ENCODE measurements at regions not wholly inside any gene's neighbourhood (a gene's known extent, or its start where the extent isn't known, plus 50 kb on each side); places are given as distances from the start of the nearest gene placed in this dataset.

- Histone ChIP-seq H3K4me3 (ENCODE audit: low read length) (no peak overlapping the region), H3K36me3 (ENCODE audit: control insufficient read depth, insufficient read depth, low read length) (no peaks in the 10 kb centered on the region), H2AK5ac (ENCODE audit: low read length) (no peak overlapping the region), H3K9ac (ENCODE audit: low read length) (no peak overlapping the region), H4K8ac (ENCODE audit: low read depth, low read length) (no peak overlapping the region), H4K5ac (ENCODE audit: low read length) (no peak overlapping the region), H2BK120ac (ENCODE audit: low read depth, low read length) (no peak overlapping the region), H2BK5ac (ENCODE audit: low read length) (no peak overlapping the region), H3K27me3 (ENCODE audit: insufficient read depth, low read length, poor library complexity) (no peaks in the 10 kb centered on the region), H3K4ac (ENCODE audit: low read depth, low read length) (no peak overlapping the region), H2BK15ac (replicated peaks; ENCODE audit: low read depth) (no peak overlapping the region), H3K27ac (ENCODE audit: low read depth, low read length) (no peak overlapping the region), H3K56ac (ENCODE audit: low read length) (no peak overlapping the region), H3K4me2 (ENCODE audit: low read length) (no peak overlapping the region), H3K79me1 (ENCODE audit: low read length) (no peaks in the 10 kb centered on the region), H3K79me2 (ENCODE audit: control insufficient read depth, insufficient read depth, low read length) (no peaks in the 10 kb centered on the region), H3K18ac (ENCODE audit: low read length) (no peak overlapping the region), H3K23ac (ENCODE audit: low read length) (no peak overlapping the region), H3K4me1 (ENCODE audit: control insufficient read depth, low read depth, low read length) (no peaks in the 10 kb centered on the region)
- DNase-seq = no peak
Observed at GRCh38 chr14:44168566-44168965, 338.5 kb downstream of the FSCB start.

- no peak overlapping the region for H3K9ac ChIP-seq (ENCODE audit: low read length)
- no peak overlapping the region for H2BK5ac ChIP-seq (ENCODE audit: low read length)
- H3K56ac ChIP-seq (ENCODE audit: low read length) = no peak overlapping the region
- no peak overlapping the region for H3K18ac ChIP-seq (ENCODE audit: low read length)
- no peaks in the 10 kb centered on the region for H3K79me1 ChIP-seq (ENCODE audit: low read length)
- no peaks in the 10 kb centered on the region for H3K79me2 ChIP-seq (ENCODE audit: control insufficient read depth, insufficient read depth, low read length)
- H4K5ac ChIP-seq (ENCODE audit: low read length) = no peak overlapping the region
- H2AK5ac ChIP-seq (ENCODE audit: low read length) = no peak overlapping the region
- no peak overlapping the region for H3K23ac ChIP-seq (ENCODE audit: low read length)
- no peak overlapping the region for H3K4me3 ChIP-seq (ENCODE audit: low read length)
- no peak overlapping the region for H4K8ac ChIP-seq (ENCODE audit: low read depth, low read length)
- H3K4me2 ChIP-seq (ENCODE audit: low read length) = no peak overlapping the region
- H2BK120ac ChIP-seq (ENCODE audit: low read depth, low read length) = no peak overlapping the region
- no peaks in the 10 kb centered on the region for H3K36me3 ChIP-seq (ENCODE audit: control insufficient read depth, insufficient read depth, low read length)
- no CpG with 5 or more reads among the region's 2 CpGs for WGBS (ENCODE audit: extremely low coverage, insufficient coverage, low lambda C conversion rate)
- H3K27ac ChIP-seq (ENCODE audit: low read depth, low read length) = no peak overlapping the region
- DNase-seq = no peak
- H2BK15ac ChIP-seq (replicated peaks; ENCODE audit: low read depth) = no peak overlapping the region
- H3K4ac ChIP-seq (ENCODE audit: low read depth, low read length) = no peak overlapping the region
- no peaks in the 10 kb centered on the region for H3K27me3 ChIP-seq (ENCODE audit: insufficient read depth, low read length, poor library complexity)
- H3K4me1 ChIP-seq (ENCODE audit: control insufficient read depth, low read depth, low read length) = no peaks in the 10 kb centered on the region
Observed at GRCh38 chr14:44166611-44167010, 340.5 kb downstream of the FSCB start.

- no CpG with 5 or more reads among the region's 3 CpGs for WGBS (ENCODE audit: extremely low coverage, insufficient coverage, low lambda C conversion rate)
- Histone ChIP-seq H3K4me3 (ENCODE audit: low read length) (no peak overlapping the region), H3K36me3 (ENCODE audit: control insufficient read depth, insufficient read depth, low read length) (no peaks in the 10 kb centered on the region)
Observed at GRCh38 chr14:44165936-44166335, 341.1 kb downstream of the FSCB start.

GRCh38 chr14:44165286-44165685 is 341.8 kb downstream of the FSCB start:
- H4K5ac ChIP-seq (ENCODE audit: low read length) = no peak overlapping the region
- no peaks in the 10 kb centered on the region for H3K4me1 ChIP-seq (ENCODE audit: control insufficient read depth, low read depth, low read length)
- H3K56ac ChIP-seq (ENCODE audit: low read length) = no peak overlapping the region
- H2BK120ac ChIP-seq (ENCODE audit: low read depth, low read length) = no peak overlapping the region
- H3K79me2 ChIP-seq (ENCODE audit: control insufficient read depth, insufficient read depth, low read length) = no peaks in the 10 kb centered on the region
- no peaks in the 10 kb centered on the region for H3K27me3 ChIP-seq (ENCODE audit: insufficient read depth, low read length, poor library complexity)
- H2AK5ac ChIP-seq (ENCODE audit: low read length) = no peak overlapping the region
- H4K8ac ChIP-seq (ENCODE audit: low read depth, low read length) = no peak overlapping the region
- no peak overlapping the region for H3K27ac ChIP-seq (ENCODE audit: low read depth, low read length)
- H3K36me3 ChIP-seq (ENCODE audit: control insufficient read depth, insufficient read depth, low read length) = no peaks in the 10 kb centered on the region
- H3K23ac ChIP-seq (ENCODE audit: low read length) = no peak overlapping the region
- H3K18ac ChIP-seq (ENCODE audit: low read length) = no peak overlapping the region
- no peak for DNase-seq
- no peak overlapping the region for H2BK5ac ChIP-seq (ENCODE audit: low read length)
- H3K4ac ChIP-seq (ENCODE audit: low read depth, low read length) = no peak overlapping the region
- no peak overlapping the region for H3K4me2 ChIP-seq (ENCODE audit: low read length)
- WGBS (ENCODE audit: extremely low coverage, insufficient coverage, low lambda C conversion rate) = no CpG with 5 or more reads among the region's 1 CpG
- H3K9ac ChIP-seq (ENCODE audit: low read length) = no peak overlapping the region
- H3K79me1 ChIP-seq (ENCODE audit: low read length) = no peaks in the 10 kb centered on the region
- no peak overlapping the region for H2BK15ac ChIP-seq (replicated peaks; ENCODE audit: low read depth)
- no peak overlapping the region for H3K4me3 ChIP-seq (ENCODE audit: low read length)

More at GRCh38 chr14:44165936-44166335, 341.1 kb downstream of the FSCB start:
- Histone ChIP-seq H3K18ac (ENCODE audit: low read length) (no peak overlapping the region), H4K8ac (ENCODE audit: low read depth, low read length) (no peak overlapping the region), H4K5ac (ENCODE audit: low read length) (no peak overlapping the region), H3K79me1 (ENCODE audit: low read length) (no peaks in the 10 kb centered on the region), H3K4me1 (ENCODE audit: control insufficient read depth, low read depth, low read length) (no peaks in the 10 kb centered on the region), H3K27ac (ENCODE audit: low read depth, low read length) (no peak overlapping the region), H3K79me2 (ENCODE audit: control insufficient read depth, insufficient read depth, low read length) (no peaks in the 10 kb centered on the region), H3K9ac (ENCODE audit: low read length) (no peak overlapping the region), H3K4ac (ENCODE audit: low read depth, low read length) (no peak overlapping the region), H3K23ac (ENCODE audit: low read length) (no peak overlapping the region), H2AK5ac (ENCODE audit: low read length) (no peak overlapping the region), H2BK15ac (replicated peaks; ENCODE audit: low read depth) (no peak overlapping the region), H3K27me3 (ENCODE audit: insufficient read depth, low read length, poor library complexity) (no peaks in the 10 kb centered on the region), H3K4me2 (ENCODE audit: low read length) (no peak overlapping the region), H3K56ac (ENCODE audit: low read length) (no peak overlapping the region), H2BK5ac (ENCODE audit: low read length) (no peak overlapping the region), H2BK120ac (ENCODE audit: low read depth, low read length) (no peak overlapping the region)
- no peak for DNase-seq

GRCh38 chr14:44163946-44164345 is 343.1 kb downstream of the FSCB start:
- Histone ChIP-seq H3K18ac (ENCODE audit: low read length) (no peak overlapping the region), H2BK15ac (replicated peaks; ENCODE audit: low read depth) (no peak overlapping the region), H3K79me2 (ENCODE audit: control insufficient read depth, insufficient read depth, low read length) (no peaks in the 10 kb centered on the region), H3K4me3 (ENCODE audit: low read length) (no peak overlapping the region), H4K5ac (ENCODE audit: low read length) (no peak overlapping the region), H3K27ac (ENCODE audit: low read depth, low read length) (no peak overlapping the region), H3K4me2 (ENCODE audit: low read length) (no peak overlapping the region), H3K23ac (ENCODE audit: low read length) (no peak overlapping the region), H3K56ac (ENCODE audit: low read length) (no peak overlapping the region), H3K36me3 (ENCODE audit: control insufficient read depth, insufficient read depth, low read length) (no peaks in the 10 kb centered on the region), H4K8ac (ENCODE audit: low read depth, low read length) (no peak overlapping the region), H3K4me1 (ENCODE audit: control insufficient read depth, low read depth, low read length) (no peaks in the 10 kb centered on the region), H2BK120ac (ENCODE audit: low read depth, low read length) (no peak overlapping the region), H3K27me3 (ENCODE audit: insufficient read depth, low read length, poor library complexity) (no peaks in the 10 kb centered on the region), H2AK5ac (ENCODE audit: low read length) (no peak overlapping the region), H2BK5ac (ENCODE audit: low read length) (no peak overlapping the region), H3K79me1 (ENCODE audit: low read length) (no peaks in the 10 kb centered on the region), H3K4ac (ENCODE audit: low read depth, low read length) (no peak overlapping the region), H3K9ac (ENCODE audit: low read length) (no peak overlapping the region)
- DNase-seq = no peak
- WGBS (ENCODE audit: extremely low coverage, insufficient coverage, low lambda C conversion rate) = 100% methylated on average over 2 of the region's 2 CpGs

GRCh38 chr14:44162197-44162596 is 344.9 kb downstream of the FSCB start:
- Histone ChIP-seq H3K27me3 (ENCODE audit: insufficient read depth, low read length, poor library complexity) (no peaks in the 10 kb centered on the region), H3K56ac (ENCODE audit: low read length) (no peak overlapping the region), H3K79me1 (ENCODE audit: low read length) (no peaks in the 10 kb centered on the region), H3K4me1 (ENCODE audit: control insufficient read depth, low read depth, low read length) (no peaks in the 10 kb centered on the region), H2BK15ac (replicated peaks; ENCODE audit: low read depth) (no peak overlapping the region), H3K23ac (ENCODE audit: low read length) (no peak overlapping the region), H4K5ac (ENCODE audit: low read length) (no peak overlapping the region), H2BK120ac (ENCODE audit: low read depth, low read length) (no peak overlapping the region), H4K8ac (ENCODE audit: low read depth, low read length) (no peak overlapping the region), H3K9ac (ENCODE audit: low read length) (no peak overlapping the region), H3K36me3 (ENCODE audit: control insufficient read depth, insufficient read depth, low read length) (no peaks in the 10 kb centered on the region), H3K79me2 (ENCODE audit: control insufficient read depth, insufficient read depth, low read length) (no peaks in the 10 kb centered on the region), H3K18ac (ENCODE audit: low read length) (no peak overlapping the region), H3K4me3 (ENCODE audit: low read length) (no peak overlapping the region), H3K4me2 (ENCODE audit: low read length) (no peak overlapping the region), H3K4ac (ENCODE audit: low read depth, low read length) (no peak overlapping the region), H3K27ac (ENCODE audit: low read depth, low read length) (no peak overlapping the region), H2AK5ac (ENCODE audit: low read length) (no peak overlapping the region), H2BK5ac (ENCODE audit: low read length) (no peak overlapping the region)
- DNase-seq = peak; percentile 10
- no CpG with 5 or more reads among the region's 5 CpGs for WGBS (ENCODE audit: extremely low coverage, insufficient coverage, low lambda C conversion rate)
